ENCODE measurements at regions not wholly inside any gene's neighbourhood (a gene's known extent, or its start where the extent isn't known, plus 50 kb on each side); places are given as distances from the start of the nearest gene placed in this dataset.

GRCh38 chr6:10248378-10248843, 166.5 kb downstream of the TFAP2A start:
- no peak for DNase-seq (ENCODE audit: low read depth in 2 of 2)

DNA sequence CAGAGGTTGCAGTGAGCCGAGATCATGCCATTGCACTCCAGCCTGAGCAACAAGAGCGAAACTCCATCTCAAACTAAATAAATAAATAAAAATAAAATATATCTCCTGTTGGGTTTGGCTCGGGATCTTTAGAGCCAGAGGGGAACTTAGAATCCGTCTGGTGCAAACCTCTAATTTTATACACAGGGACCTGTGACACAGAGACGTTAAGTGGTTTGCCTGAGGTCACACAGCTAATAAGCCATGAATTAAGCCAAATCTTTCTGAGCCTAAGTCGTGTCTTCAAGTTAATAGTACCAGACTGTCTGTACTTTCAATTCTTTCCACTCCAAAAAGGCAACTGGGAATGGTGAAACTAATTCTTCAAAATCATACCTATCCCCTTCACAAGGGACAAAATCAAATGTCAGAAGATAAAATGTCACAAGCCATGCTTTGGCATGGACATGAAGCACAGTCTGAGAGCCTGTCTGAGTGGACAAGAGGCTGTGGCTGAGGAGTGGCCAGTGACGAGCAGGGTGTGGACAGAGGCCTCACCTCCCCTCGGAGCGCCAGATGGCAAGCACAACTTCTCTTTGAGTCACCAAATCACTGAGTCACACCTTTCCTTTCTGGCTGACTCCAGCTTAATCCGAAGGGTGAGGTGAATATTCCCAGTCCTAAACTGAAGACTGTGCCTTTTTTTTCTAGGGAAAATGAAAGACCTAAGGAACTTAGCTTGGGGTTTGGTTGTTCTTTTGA, 177.4 kb downstream of the TFAP2A start:
- no peak for DNase-seq (ENCODE audit: low read depth in 2 of 2)

GRCh38 chr6:10235344-10235743, 179.5 kb downstream of the TFAP2A start:
- DNase-seq (ENCODE audit: low read depth in 2 of 2): no peak

DNA sequence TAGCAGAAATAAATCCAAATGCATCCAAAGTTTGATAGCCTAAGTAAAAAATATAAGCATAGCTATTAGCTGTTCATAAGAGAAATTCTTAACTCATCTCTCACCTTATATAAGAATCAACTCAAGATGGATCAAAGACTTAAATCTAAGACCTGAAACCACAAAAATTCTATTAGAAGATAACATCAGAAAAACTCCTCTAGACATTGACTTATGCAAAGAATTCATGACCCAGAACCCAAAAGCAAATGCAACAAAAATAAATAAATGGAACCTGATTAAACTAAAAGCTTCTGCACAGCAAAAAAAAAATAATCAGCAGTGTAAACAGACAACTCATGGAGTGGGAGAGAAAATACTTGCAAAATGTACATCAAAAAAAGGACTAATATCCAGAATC, 184.3 kb downstream of the TFAP2A start:
- DNase-seq (ENCODE audit: low read depth in 2 of 2): no peak

DNA sequence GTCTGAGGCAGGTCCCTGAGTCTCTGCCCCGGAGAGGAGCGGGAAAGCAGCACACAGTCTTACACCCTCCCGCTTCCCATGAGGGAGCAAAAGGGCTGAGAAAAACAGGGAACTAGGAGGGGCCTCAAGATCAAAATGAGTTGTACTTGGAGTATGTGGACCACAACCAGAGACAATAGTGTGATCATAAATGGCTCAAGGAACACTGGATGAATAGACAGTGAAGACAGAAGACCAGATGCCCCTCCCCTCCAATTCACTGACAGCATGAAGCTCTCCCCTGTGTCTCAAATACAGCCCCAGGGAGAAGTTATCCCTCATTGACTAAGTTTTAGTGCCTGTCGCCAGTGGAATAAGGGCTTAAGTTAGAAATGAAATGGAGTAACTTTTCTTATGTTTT, 191.0 kb downstream of the TFAP2A start:
- DNase-seq (ENCODE audit: low read depth in 2 of 2): no peak

DNA sequence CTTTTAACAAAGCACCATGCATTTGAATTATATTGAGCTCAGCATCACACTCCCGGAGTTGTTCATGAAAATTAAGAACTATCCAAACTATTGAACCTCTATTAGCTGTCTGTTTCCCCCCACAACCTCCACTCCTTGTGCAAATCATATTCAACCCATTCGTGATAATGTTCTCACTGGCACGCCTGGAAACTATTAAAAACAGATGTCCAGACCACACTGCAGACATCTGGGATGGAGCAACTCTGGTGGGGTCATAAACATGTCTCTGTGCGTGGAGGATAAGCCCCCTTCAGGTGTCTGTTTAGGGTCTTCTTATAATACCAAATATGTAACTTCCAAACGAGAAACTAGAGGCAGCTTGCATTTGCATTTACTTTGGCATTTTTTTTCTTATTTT, 193.7 kb downstream of the TFAP2A start:
- DNase-seq (ENCODE audit: low read depth in 2 of 2): no peak

- no peak for DNase-seq (ENCODE audit: low read depth in 2 of 2)
Measured at GRCh38 chr6:10219510-10219909, 195.4 kb downstream of the TFAP2A start.

DNA sequence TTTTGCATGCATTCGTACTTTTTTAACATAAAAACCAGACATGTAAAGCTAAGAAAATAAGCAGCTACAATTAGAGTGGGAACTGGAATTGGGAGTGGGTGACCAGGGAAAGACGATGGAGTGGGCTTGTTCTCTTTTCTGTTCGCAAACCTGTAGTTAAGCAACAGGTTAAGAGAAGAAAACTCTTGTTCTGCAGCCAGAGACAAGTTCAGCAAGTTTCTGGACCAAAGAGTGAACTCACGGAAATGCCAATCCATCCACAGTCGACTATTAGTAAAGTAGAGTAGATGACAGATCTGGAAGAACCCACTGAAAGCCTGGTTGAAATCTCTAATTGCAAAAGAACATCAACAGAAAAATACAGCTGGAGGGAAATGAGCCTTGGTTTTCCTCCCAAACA, 197.8 kb downstream of the TFAP2A start:
- no peak for DNase-seq (ENCODE audit: low read depth in 2 of 2)

GRCh38 chr6:10215326-10216110, 199.4 kb downstream of the TFAP2A start:
- no peak for DNase-seq (ENCODE audit: low read depth in 2 of 2)

- no peak for DNase-seq (ENCODE audit: low read depth in 2 of 2)
Measured at GRCh38 chr6:10210052-10210451, 204.8 kb downstream of the TFAP2A start.

DNA sequence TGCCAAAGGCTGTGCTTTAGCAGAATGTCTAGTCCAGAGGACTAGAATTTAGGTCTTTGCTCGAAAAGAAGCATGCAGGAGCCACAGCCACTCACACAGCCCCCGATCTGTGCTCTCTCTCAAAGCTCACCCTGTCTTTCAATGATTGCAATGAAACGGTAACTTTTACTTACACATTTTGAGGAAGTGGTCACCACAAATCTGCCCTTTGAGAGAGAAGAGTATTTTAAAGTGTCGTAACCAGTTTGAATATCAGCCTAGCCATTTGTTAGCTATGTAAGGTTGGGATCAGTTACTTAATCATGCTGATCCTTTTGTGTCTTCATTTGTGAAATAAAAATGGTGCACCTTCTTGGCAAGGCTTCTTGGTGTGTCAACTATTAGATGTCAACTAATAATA, 209.0 kb downstream of the TFAP2A start:
- no peak for DNase-seq (ENCODE audit: low read depth in 2 of 2)

- DNase-seq (ENCODE audit: low read depth in 2 of 2): no peak
Measured at GRCh38 chr6:10205120-10205519, 209.8 kb downstream of the TFAP2A start.

DNA sequence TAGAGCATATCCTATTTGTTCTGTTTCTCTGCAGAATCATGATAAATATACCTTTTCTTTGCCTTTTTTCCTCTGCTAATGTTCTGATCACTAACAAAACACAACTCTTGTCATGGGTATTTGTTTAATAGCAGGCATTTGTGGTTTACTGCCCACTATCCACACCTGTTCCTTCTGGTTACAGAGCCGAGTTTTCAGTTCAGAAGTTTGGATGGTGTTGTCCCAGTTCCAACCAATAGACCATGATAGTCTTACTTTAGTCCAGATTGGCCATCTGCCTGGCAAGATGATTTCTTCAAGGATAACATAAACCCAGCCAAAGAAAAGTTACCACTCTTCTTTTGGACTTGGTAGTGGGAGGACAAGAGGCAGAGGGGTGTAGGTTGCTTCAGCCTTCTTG, 211.2 kb downstream of the TFAP2A start:
- DNase-seq (ENCODE audit: low read depth in 2 of 2): no peak

- DNase-seq (ENCODE audit: low read depth in 2 of 2): no peak
Measured at GRCh38 chr6:10202581-10202980, 212.3 kb downstream of the TFAP2A start.

DNA sequence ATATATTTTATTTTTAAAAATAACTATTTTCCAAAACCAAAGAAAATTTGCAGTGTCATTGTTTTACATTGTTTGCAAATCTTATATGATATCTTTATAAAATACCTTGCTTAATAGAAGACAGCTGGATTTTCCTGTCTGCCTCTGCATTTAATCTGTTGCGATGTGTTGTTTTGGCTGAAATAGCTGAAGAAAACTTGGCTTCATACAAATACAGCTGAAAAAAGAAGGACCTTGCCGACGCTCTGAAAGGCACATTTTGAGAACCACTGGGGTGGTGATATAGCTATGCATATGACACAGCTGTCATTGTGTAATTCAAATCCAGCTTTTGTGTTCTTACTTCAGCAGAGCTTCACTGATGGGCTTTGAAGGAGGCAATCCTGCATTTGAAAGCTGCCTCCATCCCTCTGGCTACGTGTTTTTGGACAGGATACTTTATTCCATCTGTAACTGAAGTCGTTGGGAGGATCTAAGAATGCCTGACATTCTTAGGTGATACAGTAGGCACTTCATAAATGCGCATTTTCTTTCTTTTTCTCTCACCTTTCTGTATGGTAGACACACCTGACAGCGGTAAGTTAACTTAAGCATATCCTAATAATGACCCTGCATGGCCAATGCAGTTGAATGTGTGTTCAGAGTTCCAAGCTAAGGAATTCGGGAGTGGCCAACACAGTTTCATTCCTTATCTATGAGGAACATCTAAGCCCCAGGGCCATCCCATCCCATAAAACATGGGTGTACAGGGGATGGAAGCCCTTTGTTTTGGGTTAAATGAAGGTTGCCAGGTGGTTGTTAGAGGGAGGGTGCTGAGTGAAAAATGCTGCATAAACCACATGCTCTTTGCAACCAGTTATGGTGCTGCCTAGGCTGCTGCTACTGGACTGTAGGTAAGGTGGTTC, 213.0 kb downstream of the TFAP2A start:
- DNase-seq (ENCODE audit: low read depth in 2 of 2): no peak

- DNase-seq (ENCODE audit: low read depth in 2 of 2): no peak
Measured at GRCh38 chr6:10196090-10196489, 218.8 kb downstream of the TFAP2A start.

DNA sequence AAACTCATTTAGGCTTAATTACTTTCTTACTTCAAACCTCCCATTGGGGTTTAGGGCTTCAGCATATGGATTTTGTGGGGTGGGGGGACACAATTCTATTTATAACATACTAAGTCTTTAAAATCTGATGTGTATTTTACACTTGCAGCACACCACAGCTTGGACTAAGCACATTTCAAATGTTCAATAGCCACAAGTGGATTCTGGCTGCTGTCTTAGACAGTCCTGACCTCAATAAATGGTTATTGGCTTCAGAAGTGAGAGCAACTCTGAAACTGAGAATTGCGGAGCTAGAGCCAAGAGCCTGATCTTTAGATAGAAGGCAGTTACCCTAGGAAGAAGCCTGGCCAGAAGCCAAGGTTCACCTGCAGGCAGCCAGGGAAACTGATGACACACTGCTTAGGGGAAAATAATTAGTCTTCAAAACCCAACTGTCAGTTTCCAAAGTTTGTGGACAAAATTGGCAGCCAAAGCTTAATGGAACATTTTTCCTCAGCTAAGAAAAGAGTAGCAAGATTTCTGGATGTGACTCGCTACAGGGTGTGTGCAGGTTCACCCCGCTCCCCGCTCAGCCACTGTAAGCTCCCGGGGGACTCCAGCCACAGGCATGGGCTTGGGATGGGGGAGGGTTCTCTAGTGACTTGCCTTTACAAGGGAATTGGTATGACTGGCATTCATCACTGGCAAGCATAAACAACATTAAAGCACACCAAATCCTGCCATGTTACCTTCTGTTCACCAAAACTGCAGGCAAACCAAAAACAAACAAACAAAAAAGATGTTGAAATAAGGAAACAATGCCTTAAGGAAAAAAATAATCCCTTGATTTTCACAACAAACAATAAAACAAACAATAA, 219.8 kb downstream of the TFAP2A start:
- no peak for DNase-seq (ENCODE audit: low read depth in 2 of 2)

DNA sequence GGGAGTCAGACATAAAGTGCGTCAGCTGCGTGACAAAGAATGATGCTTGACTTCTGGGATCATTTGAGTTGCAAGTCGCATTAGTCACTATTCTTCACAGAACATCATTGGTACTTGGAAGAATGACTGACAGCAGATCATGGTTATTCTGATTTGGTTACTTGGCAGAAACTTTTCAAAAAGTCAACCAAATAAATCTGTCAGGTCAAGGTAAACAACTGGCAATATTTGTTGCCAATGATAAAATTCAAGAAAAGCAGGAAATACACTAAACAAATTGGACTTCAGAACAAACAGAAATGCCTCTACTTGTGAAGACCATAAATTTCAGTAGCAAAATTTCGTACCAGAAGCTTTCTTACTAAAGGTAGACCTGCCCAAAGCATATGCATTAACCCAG, 221.6 kb downstream of the TFAP2A start:
- DNase-seq (ENCODE audit: low read depth in 2 of 2): no peak

DNA sequence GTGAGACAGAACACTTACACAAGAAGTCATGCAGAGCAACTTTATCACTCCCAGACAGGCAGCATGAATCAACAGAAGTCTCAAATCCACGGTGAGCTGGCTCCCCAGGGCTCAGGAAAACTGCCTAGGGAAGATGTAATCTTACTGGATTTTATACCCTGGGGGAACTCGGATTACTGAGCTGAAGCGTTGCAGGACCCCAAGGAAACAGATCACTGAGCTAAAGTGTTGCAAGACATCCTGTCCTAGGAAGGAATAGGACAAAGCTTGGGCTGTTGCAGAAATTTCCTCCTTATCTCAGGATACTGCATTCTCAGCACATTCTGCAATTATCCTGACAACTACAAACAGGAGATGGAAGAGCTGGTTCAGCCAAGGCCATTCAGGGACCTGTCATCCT, 224.8 kb downstream of the TFAP2A start:
- no peak for DNase-seq (ENCODE audit: low read depth in 2 of 2)

- DNase-seq (ENCODE audit: low read depth in 2 of 2): no peak
Measured at GRCh38 chr6:10184371-10185227, 230.3 kb downstream of the TFAP2A start.

Measured in lung microvascular endothelial cell (primary cell).